Fibroblast of skin of scalp (primary cell): ENCODE measurements at regions not wholly inside any gene's neighbourhood (a gene's known extent, or its start where the extent isn't known, plus 50 kb on each side); places are given as distances from the start of the nearest gene placed in this dataset.
"Not testable (repeated sequence)": the region's sequence is repeated elsewhere in the genome, so short reads cannot be mapped to it uniquely, and the experiment has no call there.

Experiments used
- DNase-seq: peaks from one replicate; pipeline ENCODE4 v3.0.0-alpha.2; 2013

GRCh38 chr6:4655196-4656025 is 120.8 kb upstream of the CDYL start:
- DNase-seq, result no peak

GRCh38 chr6:4653141-4653540 is 123.1 kb upstream of the CDYL start:
- DNase-seq, result peak; percentile 35

- no peak for DNase-seq
Measured at GRCh38 chr6:4651831-4652467, 124.3 kb upstream of the CDYL start.

GRCh38 chr6:4649728-4650127 is 126.5 kb upstream of the CDYL start:
- no peak for DNase-seq

GRCh38 chr6:4647414-4648365 is 128.5 kb upstream of the CDYL start:
- peak; percentile 83 for DNase-seq

- DNase-seq, result no peak
Measured at GRCh38 chr6:4645713-4646360, 130.4 kb upstream of the CDYL start.

- no peak for DNase-seq
Measured at GRCh38 chr6:4644996-4645395, 131.2 kb upstream of the CDYL start.

GRCh38 chr6:4641461-4641860 is 134.7 kb upstream of the CDYL start:
- DNase-seq, result no peak

GRCh38 chr6:4640139-4640538 is 136.1 kb upstream of the CDYL start:
- DNase-seq, result no peak

- DNase-seq, result no peak
Measured at GRCh38 chr6:4638641-4639040, 137.6 kb upstream of the CDYL start.

- DNase-seq, result peak; percentile 39
Measured at GRCh38 chr6:4637691-4638433, 138.3 kb upstream of the CDYL start.

GRCh38 chr6:4636881-4637224 is 139.4 kb upstream of the CDYL start:
- no peak for DNase-seq

- DNase-seq, result no peak
Measured at GRCh38 chr6:4636191-4636880, 139.9 kb upstream of the CDYL start.

- DNase-seq, result no peak
Measured at GRCh38 chr6:4635666-4636065, 140.5 kb upstream of the CDYL start.

GRCh38 chr6:4632421-4632820 is 143.8 kb upstream of the CDYL start:
- peak; percentile 27 for DNase-seq

- DNase-seq, result not testable (repeated sequence)
Measured at GRCh38 chr6:4629789-4630188, 146.4 kb upstream of the CDYL start.

- no peak for DNase-seq
Measured at GRCh38 chr6:4625557-4625956, 150.6 kb upstream of the CDYL start.

- peak; percentile 38 for DNase-seq
Measured at GRCh38 chr6:4624726-4625125, 151.5 kb upstream of the CDYL start.

- no peak for DNase-seq
Measured at GRCh38 chr6:4620284-4621151, 155.7 kb upstream of the CDYL start.

- DNase-seq, result no peak
Measured at GRCh38 chr6:4616311-4616710, 159.9 kb upstream of the CDYL start.
